ENCODE measurements at regions not wholly inside any gene's neighbourhood (a gene's known extent, or its start where the extent isn't known, plus 50 kb on each side); places are given as distances from the start of the nearest gene placed in this dataset.

GRCh38 chr15:39301589-39301999 is 279.3 kb upstream of the THBS1 start:
- 1 to 7% methylated on average over 2 of the region's 2 CpGs for WGBS, 2 experiments (ENCODE audit: low coverage in 1 of 2, low lambda C conversion rate in 2 of 2, missing lambda C conversion rate in 2 of 2)
- H3K9ac ChIP-seq: peak overlapping the region; percentile 61

GRCh38 chr15:39302936-39303335 is 277.9 kb upstream of the THBS1 start:
- no peaks in the 10 kb centered on the region for H3K79me2 ChIP-seq (ENCODE audit: insufficient read depth)
- peaks cover 84% of the 10 kb centered on the region for H3F3A ChIP-seq (ENCODE audit: insufficient read depth)
- H2AFZ ChIP-seq: no peak overlapping the region
- in situ Hi-C loops (cut with MboI): no loop called here
- no peaks in the 10 kb centered on the region for H3K9me3 ChIP-seq (ENCODE audit: low read depth)
- DNase-seq: no peak
- peak overlapping the region; percentile 87 for H3K27ac ChIP-seq
- H4K20me1 ChIP-seq (ENCODE audit: insufficient read depth): no peaks in the 10 kb centered on the region
- 9% methylated on average over 2 of the region's 2 CpGs for WGBS, 2 experiments (ENCODE audit: low coverage in 1 of 2, low lambda C conversion rate in 2 of 2, missing lambda C conversion rate in 2 of 2)
- H3K9ac ChIP-seq: peak overlapping the region; percentile 61; the same call in 1 of the 2 replicates
- H3K27me3 ChIP-seq (replicated peaks; ENCODE audit: insufficient read depth): no peaks in the 10 kb centered on the region
- no peak overlapping the region for H3K4me3 ChIP-seq
- TF ChIP-seq EZH2phosphoT487 (IDR thresholded peaks at IDR 0.05; ENCODE audit: insufficient read depth, low read depth): no peak
- TF ChIP-seq EZH2 (IDR thresholded peaks at IDR 0.05; ENCODE audit: insufficient read depth, poor library complexity, severe bottlenecking): no peak
- H3K36me3 ChIP-seq (ENCODE audit: low read depth): peaks cover 6% of the 10 kb centered on the region; the same call in 1 of the 2 replicates
- H3K4me1 ChIP-seq (ENCODE audit: insufficient read depth): peaks cover 72% of the 10 kb centered on the region
- H3K4me2 ChIP-seq (ENCODE audit: unreplicated experiment): peak overlapping the region; percentile 5
- H3K9me2 ChIP-seq (ENCODE audit: insufficient read depth): no peaks in the 10 kb centered on the region

More at GRCh38 chr15:39301589-39301999, 279.3 kb upstream of the THBS1 start:
- in situ Hi-C loops (cut with MboI): no loop called here
- TF ChIP-seq EZH2 (IDR thresholded peaks at IDR 0.05; ENCODE audit: insufficient read depth, poor library complexity, severe bottlenecking) (no peak), EZH2phosphoT487 (IDR thresholded peaks at IDR 0.05; ENCODE audit: insufficient read depth, low read depth) (no peak)
- Histone ChIP-seq H3K4me3 (no peak overlapping the region), H3K36me3 (ENCODE audit: low read depth) (no peaks in the 10 kb centered on the region; the same call in 1 of the 2 replicates), H3K27ac (peak overlapping the region; percentile 87), H3K9me2 (ENCODE audit: insufficient read depth) (no peaks in the 10 kb centered on the region), H3F3A (ENCODE audit: insufficient read depth) (peaks cover 86% of the 10 kb centered on the region), H3K4me1 (ENCODE audit: insufficient read depth) (peaks cover 75% of the 10 kb centered on the region), H4K20me1 (ENCODE audit: insufficient read depth) (no peaks in the 10 kb centered on the region), H3K9me3 (ENCODE audit: low read depth) (no peaks in the 10 kb centered on the region), H3K27me3 (replicated peaks; ENCODE audit: insufficient read depth) (no peaks in the 10 kb centered on the region), H2AFZ (no peak overlapping the region), H3K79me2 (ENCODE audit: insufficient read depth) (no peaks in the 10 kb centered on the region), H3K4me2 (ENCODE audit: unreplicated experiment) (peak overlapping the region; percentile 48)
- DNase-seq: peak; percentile 88

- no peak for TF ChIP-seq EZH2phosphoT487 (IDR thresholded peaks at IDR 0.05; ENCODE audit: insufficient read depth, low read depth)
- TF ChIP-seq EZH2 (IDR thresholded peaks at IDR 0.05; ENCODE audit: insufficient read depth, poor library complexity, severe bottlenecking): no peak
- Histone ChIP-seq H3K36me3 (ENCODE audit: low read depth) (peaks cover 6% of the 10 kb centered on the region; the same call in 1 of the 2 replicates), H3K27ac (peak overlapping the region; percentile 87), H3K9me3 (ENCODE audit: low read depth) (no peaks in the 10 kb centered on the region), H3K4me1 (ENCODE audit: insufficient read depth) (peaks cover 58% of the 10 kb centered on the region), H3F3A (ENCODE audit: insufficient read depth) (peaks cover 78% of the 10 kb centered on the region), H3K79me2 (ENCODE audit: insufficient read depth) (no peaks in the 10 kb centered on the region), H3K9me2 (ENCODE audit: insufficient read depth) (no peaks in the 10 kb centered on the region), H3K9ac (peak overlapping the region; percentile 61), H2AFZ (no peak overlapping the region), H3K4me3 (no peak overlapping the region), H3K27me3 (replicated peaks; ENCODE audit: insufficient read depth) (no peaks in the 10 kb centered on the region), H3K4me2 (ENCODE audit: unreplicated experiment) (peak overlapping the region; percentile 25), H4K20me1 (ENCODE audit: insufficient read depth) (no peaks in the 10 kb centered on the region)
- in situ Hi-C loops (cut with MboI): no loop called here
- peak; percentile 94 for DNase-seq
- WGBS, 2 experiments (ENCODE audit: low coverage in 1 of 2, low lambda C conversion rate in 2 of 2, missing lambda C conversion rate in 2 of 2): 1 to 2% methylated on average over 7 of the region's 7 CpGs
Observed at GRCh38 chr15:39304201-39304841, 276.6 kb upstream of the THBS1 start.

GRCh38 chr15:39304931-39305728 is 275.7 kb upstream of the THBS1 start:
- peaks cover 6% of the 10 kb centered on the region; the same call in 1 of the 2 replicates for H3K36me3 ChIP-seq (ENCODE audit: low read depth)
- no peak overlapping the region for H2AFZ ChIP-seq
- DNase-seq: no peak
- H3K4me2 ChIP-seq (ENCODE audit: unreplicated experiment): peak overlapping the region; percentile 25
- TF ChIP-seq EZH2 (IDR thresholded peaks at IDR 0.05; ENCODE audit: insufficient read depth, poor library complexity, severe bottlenecking): no peak
- TF ChIP-seq EZH2phosphoT487 (IDR thresholded peaks at IDR 0.05; ENCODE audit: insufficient read depth, low read depth): no peak
- H3K27ac ChIP-seq: peak overlapping the region; percentile 87
- in situ Hi-C loops (cut with MboI): no loop called here
- H3K27me3 ChIP-seq (replicated peaks; ENCODE audit: insufficient read depth): no peaks in the 10 kb centered on the region
- H3K9ac ChIP-seq: peak overlapping the region; percentile 51
- H3K4me3 ChIP-seq: no peak overlapping the region
- H3K79me2 ChIP-seq (ENCODE audit: insufficient read depth): no peaks in the 10 kb centered on the region
- no peaks in the 10 kb centered on the region for H3K9me2 ChIP-seq (ENCODE audit: insufficient read depth)
- 39 to 45% methylated on average over 4 of the region's 4 CpGs for WGBS, 2 experiments (ENCODE audit: low coverage in 1 of 2, low lambda C conversion rate in 2 of 2, missing lambda C conversion rate in 2 of 2)
- no peaks in the 10 kb centered on the region for H3K9me3 ChIP-seq (ENCODE audit: low read depth)
- H3F3A ChIP-seq (ENCODE audit: insufficient read depth): peaks cover 78% of the 10 kb centered on the region
- peaks cover 50% of the 10 kb centered on the region for H3K4me1 ChIP-seq (ENCODE audit: insufficient read depth)
- H4K20me1 ChIP-seq (ENCODE audit: insufficient read depth): no peaks in the 10 kb centered on the region
